Stimulated activated CD4-positive, alpha-beta T cell treated with anti-CD3 and anti-CD28 coated beads, Interleukin-15, amount 100 ng/mL, for 48 hours (primary cell): ENCODE measurements at regions not wholly inside any gene's neighbourhood (a gene's known extent, or its start where the extent isn't known, plus 50 kb on each side); places are given as distances from the start of the nearest gene placed in this dataset.
A peak's percentile ranks its signal among the peaks of the same experiment; 100 is the strongest.

ENCODE experiments used
- DNase-seq, 2 donors: peaks; one replicate each; pipeline ENCODE4 v3.0.0-alpha.2; 2020; ENCODE audit warnings: low read depth in 2 of 2

GRCh38 chrX:95029571-95029970, 1355.6 kb downstream of the FAM133A start:
- DNase-seq, result no peak

- DNase-seq, result no peak
These were observed 1366.1 kb downstream of the FAM133A start for GRCh38 chrX:95040104-95040503.

DNA sequence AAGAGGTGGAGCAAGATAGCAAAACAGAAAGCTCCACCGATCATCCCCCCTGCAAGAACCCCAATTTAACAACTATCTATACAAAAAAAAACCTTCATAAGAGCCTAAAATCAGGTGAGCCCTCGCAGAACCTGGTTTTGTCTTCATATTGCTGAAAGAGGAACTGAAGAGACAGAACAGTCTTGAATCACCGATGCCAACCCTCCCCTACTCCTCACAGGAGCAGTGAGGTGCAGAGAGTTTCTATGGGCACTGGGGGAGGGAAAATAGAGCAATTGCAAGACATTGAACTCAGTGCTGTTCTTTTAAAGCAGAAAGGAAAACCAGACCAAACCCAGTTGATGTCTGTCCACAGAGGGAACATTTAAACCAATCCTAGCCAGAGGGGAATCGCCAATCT, 1370.3 kb downstream of the FAM133A start:
- no peak for DNase-seq

DNA sequence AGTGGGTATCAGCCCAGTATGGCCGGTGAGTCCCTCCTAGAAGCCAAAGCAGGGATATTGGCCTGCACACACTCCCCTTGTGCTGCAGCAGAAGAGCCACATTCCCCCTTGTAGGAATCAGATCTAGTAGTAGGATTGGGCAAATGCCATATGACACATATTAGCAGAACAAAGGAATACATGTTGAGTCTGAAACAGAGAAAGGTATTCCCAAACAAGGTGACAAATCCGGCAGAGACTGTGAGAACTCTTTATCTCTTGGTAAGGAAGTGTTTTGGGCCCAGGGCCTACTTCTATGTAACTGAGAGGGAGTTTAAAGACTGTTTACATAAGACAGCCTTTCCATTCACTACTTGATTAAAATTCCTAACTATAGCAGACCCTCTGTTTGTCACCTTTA, 1382.0 kb downstream of the FAM133A start:
- no peak for DNase-seq

- DNase-seq, result no peak
These were observed 1382.9 kb downstream of the FAM133A start for GRCh38 chrX:95056901-95057300.

DNA sequence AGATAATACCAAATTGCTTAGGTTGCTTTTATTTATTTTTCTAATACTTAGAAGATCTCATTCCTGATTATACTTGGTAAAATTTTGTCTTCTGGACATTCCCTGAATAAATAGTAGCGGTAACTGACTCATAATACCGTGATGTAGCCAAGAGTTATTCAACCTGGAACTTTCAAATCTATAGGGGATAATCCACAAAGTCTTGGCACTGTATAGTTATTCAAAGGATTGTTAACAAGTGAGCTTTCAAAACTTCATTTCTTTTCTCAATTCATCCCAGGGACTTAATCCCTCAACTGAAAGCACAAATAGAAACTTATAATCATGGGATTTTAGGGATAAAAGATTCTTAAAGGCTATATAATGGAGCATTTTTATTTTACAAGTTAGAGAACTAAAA, 1383.3 kb downstream of the FAM133A start:
- no peak for DNase-seq

GRCh38 chrX:95058815-95059214, 1384.8 kb downstream of the FAM133A start:
- DNase-seq, result no peak

DNA sequence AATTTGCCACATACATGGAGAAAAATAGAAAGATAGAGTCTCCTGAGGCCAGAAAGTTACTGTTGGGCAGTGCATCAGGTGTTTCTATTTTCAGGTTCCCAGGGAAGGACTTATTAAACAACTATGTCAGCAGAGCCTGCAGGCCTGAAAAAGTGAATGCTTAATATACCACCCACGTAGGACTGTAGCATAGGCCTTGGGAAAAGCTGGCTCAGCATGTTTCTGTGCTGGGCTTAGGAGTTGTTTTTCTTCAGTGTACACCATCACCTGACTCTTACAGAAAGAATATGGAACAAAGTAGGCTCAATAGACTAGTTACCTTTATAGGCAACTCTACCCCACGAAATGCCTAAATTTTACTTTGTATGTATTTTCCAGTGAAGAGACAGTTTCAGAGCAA, 1385.9 kb downstream of the FAM133A start:
- no peak for DNase-seq

GRCh38 chrX:95063554-95063953, 1389.5 kb downstream of the FAM133A start:
- DNase-seq, result no peak

GRCh38 chrX:95065151-95065550, 1391.1 kb downstream of the FAM133A start:
- no peak for DNase-seq

GRCh38 chrX:95071052-95071451, 1397.0 kb downstream of the FAM133A start:
- DNase-seq, result no peak

DNA sequence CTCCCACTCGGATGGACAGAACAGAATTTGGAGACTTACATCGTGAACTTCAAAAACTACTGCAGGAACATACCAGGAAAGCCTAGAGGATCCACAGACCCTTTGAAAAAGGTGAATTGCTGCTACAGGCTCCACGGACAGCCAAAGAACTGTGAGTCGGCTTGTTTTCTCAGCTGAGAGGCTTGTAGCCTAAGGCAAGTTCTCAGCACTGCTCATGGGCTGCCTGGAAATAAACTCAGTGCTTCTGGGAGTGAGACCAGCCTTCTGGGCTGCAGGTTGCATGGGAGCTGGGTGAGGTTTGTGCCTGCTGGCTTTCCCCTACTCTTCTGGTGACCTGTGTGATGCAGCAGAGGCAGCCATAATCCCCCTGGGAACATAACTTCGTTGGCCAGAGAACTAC, 1397.6 kb downstream of the FAM133A start:
- no peak for DNase-seq

GRCh38 chrX:95076449-95076848, 1402.4 kb downstream of the FAM133A start:
- DNase-seq, result peak in 1 of 2 donors; percentile 5

- no peak for DNase-seq
These were observed 1427.9 kb downstream of the FAM133A start for GRCh38 chrX:95101851-95102390.

GRCh38 chrX:95117556-95117955, 1443.5 kb downstream of the FAM133A start:
- no peak for DNase-seq

DNA sequence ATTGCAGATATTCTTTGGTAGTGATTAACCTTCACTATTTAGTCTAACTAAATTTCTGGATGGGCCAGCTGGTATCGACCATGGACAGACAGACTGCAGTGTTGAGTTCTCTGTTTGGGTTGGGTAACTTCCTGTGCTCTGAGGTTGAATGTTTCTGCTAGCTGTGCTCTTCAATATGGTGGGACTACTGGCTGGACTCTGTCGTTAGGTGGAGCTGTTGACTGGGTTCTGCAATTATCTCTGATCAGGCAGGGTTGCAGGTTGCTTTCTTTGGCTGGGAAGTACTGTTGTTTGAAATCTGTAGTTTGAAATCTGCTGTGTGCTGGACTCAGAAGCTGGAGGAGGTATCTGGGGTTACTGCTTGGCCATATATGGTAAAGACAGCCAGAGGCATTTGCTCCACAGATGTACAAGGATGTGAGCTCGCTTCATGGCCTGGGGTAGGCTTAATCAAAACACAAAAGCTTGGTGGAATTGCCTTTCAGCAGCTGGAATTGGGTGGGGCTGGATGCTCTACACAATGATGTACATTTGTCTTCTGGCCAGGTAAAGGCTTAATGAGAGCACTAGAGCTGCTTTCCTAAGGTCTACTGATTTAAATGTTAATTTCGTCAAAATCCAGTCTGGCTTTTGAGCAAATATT, 1472.0 kb downstream of the FAM133A start:
- DNase-seq, result no peak

GRCh38 chrX:95152810-95153209, 1478.8 kb downstream of the FAM133A start:
- no peak for DNase-seq

DNA sequence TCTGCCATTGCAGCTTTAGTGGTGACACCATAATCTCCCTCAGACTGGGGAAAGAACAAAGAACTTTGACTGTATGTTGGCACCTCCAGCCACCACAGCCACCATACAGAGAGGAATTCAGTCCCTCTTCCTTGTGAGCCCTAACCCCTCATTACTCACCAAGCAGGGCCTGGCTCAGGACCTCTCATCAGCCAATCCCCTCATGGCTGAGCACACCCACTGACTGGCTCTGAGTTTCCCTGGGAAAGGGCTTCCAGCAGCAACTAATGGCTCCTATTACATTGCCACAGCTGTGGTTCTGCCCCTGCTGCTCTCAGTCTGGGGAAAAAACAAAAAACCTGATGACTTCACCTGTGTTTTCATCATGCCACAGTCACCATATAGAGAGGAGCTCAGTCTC, 1482.6 kb downstream of the FAM133A start:
- no peak for DNase-seq
